KG1 (cell line): ENCODE measurements at regions not wholly inside any gene's neighbourhood (a gene's known extent, or its start where the extent isn't known, plus 50 kb on each side); places are given as distances from the start of the nearest gene placed in this dataset.
A peak's percentile ranks its signal among the peaks of the same experiment; 100 is the strongest.
"Not testable (repeated sequence)": the region's sequence is repeated elsewhere in the genome, so short reads cannot be mapped to it uniquely, and the experiment has no call there.

ENCODE experiments used
- DNase-seq: peaks from one replicate; lab custom pipeline; 2025; lab: John Stamatoyannopoulos, UW

DNA sequence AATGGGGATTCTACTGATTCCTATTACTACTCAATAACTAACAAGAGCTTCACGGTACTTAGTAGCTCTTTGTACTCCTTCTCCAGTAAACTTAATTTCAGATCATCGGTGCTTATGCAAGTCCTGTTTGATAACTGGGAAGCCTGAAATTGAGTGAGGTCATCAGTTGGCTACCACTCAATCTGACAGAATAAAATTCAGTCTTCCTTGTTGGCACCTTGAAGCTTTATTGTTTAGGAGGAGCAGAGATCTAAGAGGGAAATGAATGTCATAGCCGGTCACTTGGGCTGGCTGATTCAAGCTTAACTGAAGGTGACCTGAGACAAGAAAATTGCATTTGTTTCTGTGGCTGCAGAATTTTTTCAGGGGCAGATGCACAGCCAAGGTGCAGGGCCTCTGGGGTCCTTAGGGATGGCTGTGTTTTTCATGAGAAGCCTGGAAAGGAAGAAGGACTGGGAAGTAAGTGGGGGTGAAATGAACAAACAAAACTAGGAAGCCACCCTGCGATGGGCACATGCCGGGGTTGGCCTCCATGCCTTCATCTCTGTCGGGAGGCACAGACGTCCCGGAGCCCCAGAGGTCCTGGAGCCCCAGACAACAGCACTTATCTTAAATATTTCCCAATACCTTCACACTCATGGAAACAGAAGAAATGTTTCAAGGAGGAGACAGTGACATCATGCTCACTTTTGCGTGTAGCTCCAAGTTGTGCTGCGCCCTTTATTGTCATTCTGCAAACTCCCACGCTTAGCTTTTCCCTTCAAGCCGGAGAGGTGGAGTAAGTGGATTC, 85.0 kb upstream of the KIF5B start:
- DNase-seq: no peak

DNA sequence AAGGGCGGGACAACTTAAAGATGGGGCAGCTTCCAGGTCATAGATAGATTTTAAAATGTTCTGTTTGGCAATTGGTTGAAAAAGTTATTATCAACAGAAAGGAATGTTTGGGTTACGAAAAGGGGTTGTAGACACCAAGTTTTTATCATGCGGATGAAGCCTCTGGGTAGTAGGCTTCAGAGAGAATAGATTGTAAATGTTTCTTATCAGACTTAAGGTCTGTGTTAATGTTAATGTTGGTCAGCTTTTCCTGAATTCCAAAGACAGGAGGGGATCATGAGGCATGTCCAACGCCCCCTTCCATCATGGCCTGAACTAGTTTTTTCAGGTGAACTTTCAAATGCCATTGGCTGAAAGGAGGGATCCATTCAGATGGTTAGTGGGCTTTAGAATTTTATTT, 84.2 kb upstream of the KIF5B start:
- DNase-seq: no peak

DNA sequence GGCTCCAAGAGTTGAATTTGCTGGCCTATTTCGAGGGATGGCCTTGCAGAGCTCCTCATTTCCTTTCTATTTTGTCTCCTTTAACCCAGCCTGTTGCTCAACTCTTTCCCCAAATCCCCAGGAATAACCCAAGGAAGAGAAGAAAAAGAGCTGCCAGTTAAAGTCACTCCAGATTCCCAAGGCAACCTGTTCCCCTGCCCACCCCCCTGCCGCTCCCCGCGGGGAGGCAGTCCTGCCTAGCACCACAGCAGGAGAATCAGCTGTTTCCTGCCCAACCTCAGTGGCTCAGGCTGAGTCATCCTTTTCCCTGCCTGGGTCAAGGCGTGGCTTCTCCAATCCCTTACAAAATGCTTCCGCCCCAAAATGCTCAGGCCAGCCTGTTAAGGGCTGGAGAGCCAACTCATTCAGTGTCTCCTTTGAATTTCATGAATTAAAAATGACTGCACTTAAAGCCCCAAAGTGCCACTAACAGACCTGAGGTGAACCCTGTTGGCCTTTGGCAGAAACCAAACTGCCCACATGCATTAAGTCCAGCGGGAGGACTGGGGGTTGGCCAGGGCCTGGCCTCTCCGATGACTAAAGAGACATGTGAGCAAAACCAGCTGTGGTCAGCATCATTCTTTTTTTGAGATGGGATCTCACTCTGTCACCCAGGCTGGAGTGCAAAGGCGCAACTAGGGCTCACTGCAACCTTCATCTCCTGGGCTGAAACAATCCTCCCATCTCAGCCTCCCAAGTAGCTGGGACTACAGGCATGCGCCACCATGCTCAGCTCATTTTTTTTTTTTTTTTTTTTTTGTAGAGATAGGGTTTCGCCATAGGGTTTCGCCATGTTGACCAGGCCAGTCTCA, 83.2 kb upstream of the KIF5B start:
- DNase-seq: no peak

DNA sequence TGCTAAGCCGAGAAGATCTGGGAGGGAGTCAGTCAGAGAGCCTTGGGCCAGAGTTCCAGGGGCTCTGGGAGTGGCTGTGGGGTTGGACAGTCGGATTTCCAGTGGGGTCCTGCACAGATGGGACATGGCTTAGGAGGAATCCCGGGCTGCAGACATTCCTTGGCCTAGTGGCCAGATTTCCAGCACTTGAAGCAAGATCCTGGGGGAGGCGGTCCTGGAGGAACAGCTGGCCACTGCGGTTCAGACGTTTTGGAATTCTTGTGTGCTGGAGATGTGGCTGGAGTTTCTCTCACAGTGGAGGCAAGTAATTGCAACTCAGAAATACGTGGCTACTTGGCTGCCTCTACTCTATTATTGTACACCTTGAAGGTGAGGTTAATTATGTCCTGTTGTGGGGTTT, 80.7 kb upstream of the KIF5B start:
- DNase-seq: not testable (repeated sequence)

DNA sequence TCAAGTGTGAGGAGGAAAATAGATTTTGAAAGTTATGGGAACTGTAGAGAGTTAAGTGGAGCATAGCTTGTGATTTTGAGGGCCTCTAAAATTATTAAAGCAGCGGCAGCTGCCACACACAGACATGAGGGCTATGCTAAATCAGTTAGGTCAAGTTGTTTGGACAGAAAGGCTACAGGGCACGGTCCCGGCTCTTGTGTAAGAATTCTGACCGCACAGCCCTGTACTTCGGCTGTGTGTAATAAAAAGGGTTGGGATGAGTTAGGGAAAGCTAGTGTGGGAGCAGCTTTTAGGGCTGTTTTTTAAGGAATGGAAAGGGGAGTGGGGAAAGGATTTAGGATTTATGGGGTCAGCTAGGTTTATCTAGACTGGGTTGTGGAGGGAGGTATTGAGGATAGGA, 79.6 kb upstream of the KIF5B start:
- not testable (repeated sequence) for DNase-seq

DNA sequence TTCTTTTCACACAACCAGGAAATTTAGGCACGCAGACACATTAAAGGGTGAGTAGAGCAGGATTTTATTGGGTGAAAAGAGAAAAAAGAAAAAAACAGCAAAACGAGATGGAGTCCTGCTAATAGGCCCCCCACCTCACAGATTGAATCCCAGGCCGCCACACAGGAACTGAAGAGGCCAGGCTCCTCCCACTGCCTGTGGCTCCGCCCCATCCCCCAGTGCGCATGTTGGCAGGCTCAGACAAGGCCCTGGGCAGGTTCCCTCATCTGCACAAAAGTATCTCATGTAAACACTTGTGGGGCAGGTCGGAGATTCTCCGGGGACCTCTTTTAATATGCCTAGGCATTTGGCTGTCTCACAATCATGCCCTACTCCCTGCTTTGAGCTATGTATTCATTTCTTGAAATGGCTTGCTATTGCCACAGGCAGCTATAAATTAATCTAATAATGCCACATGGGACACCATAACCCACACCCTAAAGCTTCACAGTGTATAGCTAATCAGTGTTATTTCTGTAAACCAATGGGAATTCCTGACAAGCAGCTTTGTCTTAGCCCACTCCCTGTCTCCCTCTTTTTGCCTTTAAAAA, 76.2 kb upstream of the KIF5B start:
- no peak for DNase-seq

DNA sequence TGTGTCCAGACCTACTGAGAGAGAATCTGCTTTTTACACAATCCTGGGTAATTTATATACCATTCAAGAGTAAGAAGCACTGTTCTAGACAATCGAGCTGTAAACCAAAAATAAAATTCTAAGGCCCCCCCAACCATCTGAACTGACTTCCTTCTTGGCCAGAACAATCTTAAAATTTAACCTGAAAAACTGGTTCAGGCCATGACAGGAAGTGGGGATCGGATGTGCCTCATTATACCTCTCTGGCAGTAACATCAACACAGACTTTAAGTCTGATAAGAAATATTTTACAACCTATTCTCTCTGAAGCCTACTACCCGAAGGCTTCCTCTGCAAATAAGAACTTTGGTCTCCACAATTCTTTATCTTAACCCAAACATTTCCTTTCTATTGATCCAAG, 75.2 kb upstream of the KIF5B start:
- DNase-seq: peak; percentile 74

DNA sequence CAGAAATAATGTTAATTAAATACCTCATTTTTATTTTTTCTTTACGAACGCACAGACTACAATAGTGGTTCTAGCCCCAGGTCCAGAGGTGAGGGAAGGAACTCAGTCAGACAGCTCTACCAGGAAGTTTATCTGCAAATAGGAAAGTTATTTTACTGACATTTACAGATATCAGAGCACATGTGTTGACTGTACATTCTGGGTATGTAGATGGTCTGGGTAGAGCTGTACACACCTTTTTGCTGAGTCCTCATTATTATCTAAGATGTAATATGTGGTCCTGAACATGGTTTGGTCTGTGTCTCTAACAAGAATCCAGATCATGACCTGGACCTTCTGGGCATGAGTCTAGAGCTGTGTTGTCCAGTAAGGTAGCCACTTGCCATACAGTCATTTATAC, 74.6 kb upstream of the KIF5B start:
- DNase-seq: no peak

DNA sequence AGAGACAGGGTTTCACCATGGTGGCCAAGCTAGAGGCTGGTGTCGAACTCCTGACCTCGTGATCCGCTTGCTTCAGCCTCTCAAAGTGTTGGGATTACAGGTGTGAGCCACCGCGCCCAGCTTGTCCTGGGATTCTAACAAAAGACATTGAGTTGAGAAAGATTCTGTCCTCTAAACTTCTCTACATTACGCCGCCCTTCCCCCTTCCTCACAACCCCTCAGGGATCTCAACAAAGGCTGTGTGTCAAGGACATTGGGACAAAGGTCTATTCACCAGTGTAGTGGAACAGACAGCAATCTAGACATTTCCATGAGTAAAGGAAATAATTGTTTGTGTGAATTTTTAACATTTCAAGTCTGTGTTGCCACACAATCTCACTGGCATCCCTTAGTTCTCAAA, 68.8 kb upstream of the KIF5B start:
- DNase-seq: no peak

DNA sequence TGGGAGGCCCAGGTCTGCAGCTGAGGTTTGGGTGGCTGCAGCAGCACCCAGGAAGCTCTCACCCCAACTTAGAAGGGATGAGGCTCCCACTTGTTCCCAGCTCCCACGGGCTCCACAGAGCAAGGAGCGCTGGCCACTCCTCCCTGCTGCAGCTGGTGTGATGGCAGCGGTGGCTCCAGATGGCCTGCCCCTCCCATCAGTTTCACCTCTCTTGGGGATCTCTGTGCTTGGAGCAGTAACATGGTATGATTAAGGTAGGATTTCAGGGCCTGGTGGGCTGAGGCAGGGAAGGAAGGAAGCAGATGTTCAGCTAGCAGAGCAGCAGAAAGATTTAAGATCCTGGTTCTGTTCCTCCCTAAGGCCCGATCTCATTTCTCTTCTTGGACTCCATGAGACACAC, 66.8 kb upstream of the KIF5B start:
- no peak for DNase-seq

DNA sequence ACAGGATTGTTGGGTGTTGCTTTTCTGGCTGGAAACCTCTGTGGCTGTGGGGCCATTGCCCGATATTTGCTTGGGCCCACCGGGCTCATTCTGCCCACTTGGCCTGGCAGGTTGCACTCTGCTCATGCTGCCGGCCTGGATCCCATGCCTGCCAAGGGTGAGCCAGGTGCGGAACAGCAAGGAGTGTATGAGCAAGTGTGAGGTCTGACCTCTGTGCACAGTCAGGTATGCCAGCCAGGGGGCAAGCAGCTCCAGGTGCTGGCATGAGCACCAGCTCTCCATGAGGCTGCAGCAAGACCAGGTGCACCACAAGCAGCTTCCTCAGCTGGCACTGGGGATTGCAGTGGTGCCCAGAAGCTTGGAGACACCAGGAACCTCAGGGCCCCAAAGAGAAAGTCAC, 65.4 kb upstream of the KIF5B start:
- DNase-seq: no peak

DNA sequence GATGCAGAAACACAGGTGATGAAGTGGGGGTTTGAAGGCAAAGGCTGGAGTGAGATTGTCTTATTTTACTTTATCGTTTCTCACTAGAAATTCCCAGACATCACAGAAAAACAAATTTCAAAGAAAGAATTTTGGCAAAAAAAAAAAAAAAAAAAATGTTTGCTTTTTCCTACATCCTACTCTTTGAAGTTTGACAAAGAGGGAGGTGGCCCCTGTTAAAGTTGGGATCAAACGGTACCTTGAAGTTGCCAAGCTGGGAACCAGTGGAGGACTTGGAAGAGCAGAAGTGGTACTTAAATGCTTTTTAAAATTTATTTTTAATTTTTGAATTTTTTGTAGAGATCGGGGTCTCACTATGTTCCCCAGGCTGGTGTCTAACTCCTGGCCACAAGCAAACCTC, 63.9 kb upstream of the KIF5B start:
- no peak for DNase-seq

DNA sequence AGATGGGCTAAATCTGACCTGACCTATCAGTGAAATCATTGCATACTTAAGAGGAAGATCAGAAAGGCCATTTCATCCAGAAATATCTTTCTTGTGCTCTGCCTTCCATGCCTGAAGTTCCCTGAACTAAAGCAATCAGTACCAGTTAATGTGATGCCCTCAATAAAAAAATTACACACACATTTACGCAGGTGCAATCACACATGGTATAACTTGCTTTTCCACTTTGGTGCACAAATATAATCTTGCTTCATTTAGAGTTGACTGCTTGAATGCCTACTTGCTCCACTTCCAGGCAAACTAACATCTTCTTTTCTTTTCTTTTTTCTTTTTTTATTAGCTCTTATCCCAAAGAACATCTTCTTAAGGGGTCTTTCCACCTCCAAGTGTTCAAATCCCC, 58.3 kb upstream of the KIF5B start:
- no peak for DNase-seq

DNA sequence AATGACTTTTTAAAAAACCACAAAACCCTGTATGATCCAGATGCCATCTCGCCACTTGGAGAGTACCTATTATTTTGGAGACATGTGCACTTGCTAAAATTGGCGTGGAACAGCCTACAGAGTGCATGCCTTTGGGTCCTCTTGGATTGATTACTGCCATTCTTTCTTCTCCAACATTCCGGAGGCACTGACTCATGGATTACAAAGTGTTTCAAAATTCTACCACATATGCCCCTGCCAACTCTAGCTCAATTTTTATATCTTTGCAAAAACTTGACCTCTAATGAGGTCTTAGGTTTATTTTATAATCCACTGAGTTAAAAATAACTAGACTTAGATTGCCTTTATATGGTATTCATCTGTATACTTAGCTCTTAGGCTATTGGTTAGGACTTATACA, 55.8 kb upstream of the KIF5B start:
- DNase-seq: no peak

DNA sequence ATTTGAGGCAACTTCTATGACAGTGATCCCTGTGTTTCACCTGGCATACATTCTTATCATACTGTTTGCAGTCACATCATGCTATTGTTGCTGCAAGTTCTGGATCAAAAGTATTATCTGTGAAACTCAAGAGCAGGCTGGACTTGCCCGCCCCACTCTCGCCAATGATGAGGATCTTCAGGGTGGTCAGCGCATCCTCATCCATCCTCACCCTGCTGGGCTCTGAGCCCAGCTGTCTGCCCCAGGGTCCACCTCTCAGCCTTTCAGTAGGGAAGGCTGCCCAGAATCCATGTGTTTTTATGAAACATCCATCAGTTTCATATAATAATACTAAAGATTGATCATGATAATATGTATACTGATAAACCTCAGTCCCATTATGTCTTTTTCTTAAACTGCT, 55.4 kb upstream of the KIF5B start:
- DNase-seq: no peak

DNA sequence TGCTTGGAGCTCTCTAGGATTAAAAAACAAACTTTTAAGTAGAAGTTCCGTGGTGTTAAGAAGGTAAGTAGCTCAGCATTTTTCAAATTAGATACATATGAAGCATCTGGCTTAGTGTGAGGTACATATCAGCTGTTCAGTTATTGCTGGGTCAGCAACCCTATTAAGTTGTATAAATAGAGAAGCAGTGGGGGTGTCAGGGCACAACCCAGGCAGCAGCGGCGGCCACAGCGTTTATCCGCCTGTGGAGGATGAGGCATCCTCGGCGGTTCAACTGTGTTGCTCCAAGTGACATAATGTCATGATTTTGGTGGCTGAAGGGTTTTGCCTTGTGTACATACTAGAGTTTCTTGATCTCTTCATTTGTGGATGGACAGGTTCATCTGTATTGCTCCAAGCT, 54.6 kb upstream of the KIF5B start:
- no peak for DNase-seq

DNA sequence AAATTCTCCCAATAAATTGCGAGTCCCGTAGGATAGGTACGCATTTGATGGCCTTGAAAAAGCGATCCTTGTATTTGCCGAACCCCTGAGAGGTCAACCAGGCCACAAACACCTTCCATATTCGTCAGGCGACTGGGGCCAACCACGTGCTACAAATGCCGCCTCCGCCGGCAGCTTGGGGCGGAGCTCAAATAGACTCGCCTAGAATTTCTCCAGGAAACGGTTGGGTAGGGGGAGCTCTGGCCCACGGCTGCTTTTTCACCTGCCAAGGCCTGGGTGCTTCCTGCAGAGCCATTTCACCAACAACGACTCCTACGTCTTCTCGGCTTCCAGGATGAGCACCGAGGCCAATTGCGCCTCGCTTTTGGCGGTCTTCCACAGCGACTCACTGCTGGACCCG, 53.4 kb upstream of the KIF5B start:
- DNase-seq: no peak
